HAP-1 (cell line): ENCODE measurements at regions not wholly inside any gene's neighbourhood (a gene's known extent, or its start where the extent isn't known, plus 50 kb on each side); places are given as distances from the start of the nearest gene placed in this dataset.

ENCODE experiments used
- DNase-seq, 2 experiments: peaks; one replicate each; pipeline ENCODE4 v3.0.0-alpha.2; 2016 to 2020; ENCODE audit warnings: low spot score in 2 of 2
- H3K27me3 ChIP-seq: fragments of 250-450 bp; sonication (Bioruptor Pico); 2 replicates; pipeline ENCODE4 v1.5.1; 2020; ENCODE audit warnings: low read depth, mild to moderate bottlenecking, moderate library complexity
- H3K36me3 ChIP-seq: fragments of 250-450 bp; sonication (Bioruptor Pico); replicated peaks from 2 replicates; pipeline ENCODE4 v1.5.1; 2020; ENCODE audit warnings: mild to moderate bottlenecking
- H3K4me1 ChIP-seq: fragments of 250-450 bp; sonication (Bioruptor Pico); 2 replicates; pipeline ENCODE4 v1.5.1; 2020; ENCODE audit warnings: mild to moderate bottlenecking
- H3K4me3 ChIP-seq: fragments of 250-450 bp; sonication (Bioruptor Pico); 2 replicates; pipeline ENCODE4 v1.5.1; 2020; ENCODE audit warnings: mild to moderate bottlenecking, moderate library complexity
- H3K9me3 ChIP-seq: fragments of 250-450 bp; sonication (Bioruptor Pico); 2 replicates; pipeline ENCODE4 v1.5.1; 2020; ENCODE audit warnings: mild to moderate bottlenecking, moderate library complexity
- in situ Hi-C: fragments of 300-500 bp; cut with MboI; formaldehyde crosslinking; loops from 3 replicates; pipeline ENCODE4 v1.14.3; 2020; ENCODE audit warnings: low sequenced_read_pairs, inconsistent platforms, mixed read lengths

DNA sequence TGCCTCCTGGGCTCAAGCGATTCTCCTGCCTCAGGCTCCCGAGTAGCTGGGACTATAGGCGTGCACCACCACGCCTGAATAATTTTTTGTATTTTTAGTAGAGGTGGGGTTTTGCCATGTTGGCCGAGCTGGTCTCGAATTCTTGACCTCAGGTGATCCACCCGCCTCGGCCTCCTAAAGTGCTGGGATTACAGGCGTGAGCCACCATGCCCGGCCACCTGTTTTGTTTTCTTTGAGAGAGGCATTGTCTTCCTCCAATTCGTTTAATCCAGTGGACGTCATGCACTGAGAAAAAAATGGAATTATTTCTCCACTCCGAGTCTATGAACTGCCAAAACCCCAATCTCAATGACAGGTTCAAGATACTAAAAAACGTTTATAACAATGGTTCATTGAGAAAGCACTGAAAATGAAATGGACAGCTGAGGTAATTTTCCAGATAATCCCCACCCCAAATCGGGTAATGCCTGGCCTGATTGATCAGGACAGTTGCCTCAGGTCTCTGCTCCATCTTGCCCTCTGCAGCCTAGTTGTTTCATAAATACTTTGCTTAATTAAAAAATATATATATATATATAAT, 132.7 kb upstream of the PARP11 start:
- Histone ChIP-seq H3K9me3 (no peaks in the 10 kb centered on the region), H3K36me3 (no peaks in the 10 kb centered on the region), H3K4me3 (no peak overlapping the region), H3K27me3 (no peaks in the 10 kb centered on the region), H3K4me1 (no peaks in the 10 kb centered on the region)
- DNase-seq, result no peak
- in situ Hi-C loops, result no loop called here

DNA sequence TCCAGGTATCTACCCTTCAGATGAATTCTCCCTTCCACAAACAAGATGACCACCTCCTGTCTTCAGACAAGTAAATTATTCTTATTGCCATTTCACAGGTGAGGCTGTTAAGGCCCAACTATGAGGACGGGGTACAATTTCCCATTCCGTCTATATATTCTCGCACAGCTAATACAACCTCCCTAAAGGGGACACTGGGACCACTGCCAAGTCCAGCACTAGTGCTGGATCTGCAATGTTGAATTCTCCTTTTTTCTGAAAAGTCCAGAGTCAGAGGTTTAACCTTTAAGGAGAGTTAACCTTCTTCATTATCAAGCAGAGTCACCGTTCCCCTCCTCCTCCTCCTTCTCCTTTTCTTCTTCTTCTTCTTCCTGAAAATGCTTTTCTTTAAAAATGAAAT, 130.4 kb upstream of the PARP11 start:
- H3K27me3 ChIP-seq, result no peaks in the 10 kb centered on the region
- no peaks in the 10 kb centered on the region for H3K36me3 ChIP-seq
- H3K4me1 ChIP-seq, result no peaks in the 10 kb centered on the region
- H3K9me3 ChIP-seq, result no peaks in the 10 kb centered on the region
- in situ Hi-C loops, result no loop called here
- H3K4me3 ChIP-seq, result no peak overlapping the region
- DNase-seq, result no peak

DNA sequence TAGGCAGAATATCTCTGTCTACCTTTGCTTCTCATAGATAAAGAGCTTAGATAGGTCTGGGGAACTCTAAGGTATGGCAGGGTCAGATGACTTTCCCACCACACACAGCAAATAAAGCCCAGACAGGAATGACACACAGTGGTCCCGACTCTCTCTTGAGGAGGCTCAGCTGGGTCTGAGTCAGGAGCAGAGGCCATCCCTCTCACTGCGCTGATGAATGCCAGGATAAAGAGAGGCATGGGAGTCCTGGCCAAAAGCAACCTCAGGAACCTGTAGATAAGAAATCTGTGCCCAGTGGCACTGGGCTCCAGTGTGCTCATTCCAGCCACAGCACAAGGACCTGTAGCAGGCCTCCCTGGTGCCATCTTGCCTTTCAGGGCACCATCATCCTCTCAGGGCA, 129.4 kb upstream of the PARP11 start:
- Histone ChIP-seq H3K9me3 (no peaks in the 10 kb centered on the region), H3K27me3 (no peaks in the 10 kb centered on the region), H3K4me1 (no peaks in the 10 kb centered on the region), H3K4me3 (no peak overlapping the region), H3K36me3 (no peaks in the 10 kb centered on the region)
- in situ Hi-C loops, result no loop called here
- DNase-seq, result no peak

DNA sequence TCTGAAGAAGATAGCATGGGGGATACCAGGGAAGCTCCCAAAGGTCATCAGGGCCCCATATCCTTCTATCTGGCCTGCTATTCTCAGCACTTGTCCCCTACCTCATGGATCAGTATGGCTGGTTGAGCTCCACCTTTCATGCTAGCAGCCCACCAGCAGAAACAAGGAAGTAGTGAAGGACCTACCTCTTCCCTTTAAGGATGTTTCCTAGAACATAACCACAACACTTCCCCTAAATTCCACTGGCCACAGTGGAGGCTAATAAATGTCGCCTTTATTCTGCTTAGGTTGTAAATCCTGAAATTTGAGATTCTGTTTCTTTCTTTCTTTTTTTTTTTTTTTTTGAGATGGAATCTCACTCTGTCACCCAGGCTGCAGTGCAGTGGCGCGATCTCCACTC, 128.6 kb upstream of the PARP11 start:
- no peak overlapping the region for H3K4me3 ChIP-seq
- no peaks in the 10 kb centered on the region for H3K4me1 ChIP-seq
- no peaks in the 10 kb centered on the region for H3K36me3 ChIP-seq
- H3K9me3 ChIP-seq, result no peaks in the 10 kb centered on the region
- no peaks in the 10 kb centered on the region for H3K27me3 ChIP-seq
- DNase-seq, result no peak
- in situ Hi-C loops, result no loop called here

DNA sequence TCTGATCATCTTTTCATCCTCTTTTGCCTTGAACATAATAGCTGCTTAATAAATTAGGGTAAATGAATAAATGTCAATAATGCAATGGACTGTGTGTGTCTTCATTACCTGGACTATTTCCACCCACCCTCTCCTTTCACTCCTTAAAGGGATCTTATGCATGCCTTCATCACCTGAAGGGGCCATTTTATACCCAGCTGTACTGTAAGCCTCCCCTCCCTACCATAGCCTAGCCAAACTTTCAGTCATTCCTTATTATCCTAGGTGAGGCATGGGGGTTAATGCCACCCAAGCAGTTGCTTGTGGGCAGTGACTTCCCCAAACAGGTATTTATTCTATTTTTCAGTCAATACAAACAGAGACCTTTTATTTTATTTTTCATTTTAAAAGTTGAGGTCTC, 127.8 kb upstream of the PARP11 start:
- H3K36me3 ChIP-seq, result no peaks in the 10 kb centered on the region
- no peaks in the 10 kb centered on the region for H3K4me1 ChIP-seq
- H3K27me3 ChIP-seq, result no peaks in the 10 kb centered on the region
- H3K9me3 ChIP-seq, result no peaks in the 10 kb centered on the region
- DNase-seq, result no peak
- in situ Hi-C loops, result no loop called here
- no peak overlapping the region for H3K4me3 ChIP-seq

DNA sequence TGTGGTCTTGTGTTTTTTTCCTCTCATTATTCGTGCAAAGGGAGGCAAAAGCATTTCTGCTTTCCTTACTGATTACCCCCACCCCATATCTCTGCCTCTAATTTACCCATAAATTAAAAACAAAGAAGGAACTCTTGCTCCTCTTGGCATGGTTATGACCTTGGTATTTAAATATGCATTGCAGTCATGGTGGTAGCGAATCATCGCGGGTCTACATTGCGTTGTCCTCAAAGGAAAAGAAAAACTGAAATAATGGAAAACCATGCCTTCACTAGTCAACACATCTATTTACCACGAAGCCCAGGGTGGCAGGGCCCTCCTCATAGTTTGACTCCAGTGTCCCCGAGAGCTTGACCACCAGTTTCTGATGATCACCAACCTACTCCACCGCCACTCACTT, 126.7 kb upstream of the PARP11 start:
- H3K4me3 ChIP-seq, result no peak overlapping the region
- H3K36me3 ChIP-seq, result no peaks in the 10 kb centered on the region
- H3K27me3 ChIP-seq, result no peaks in the 10 kb centered on the region
- H3K9me3 ChIP-seq, result no peaks in the 10 kb centered on the region
- in situ Hi-C loops, result loop anchor here (5.0 to 10.0 kb wide), 2 partner anchors 37 to 275 kb away; partner anchors contain the start of gene CCND2
- no peak for DNase-seq
- H3K4me1 ChIP-seq, result no peaks in the 10 kb centered on the region

DNA sequence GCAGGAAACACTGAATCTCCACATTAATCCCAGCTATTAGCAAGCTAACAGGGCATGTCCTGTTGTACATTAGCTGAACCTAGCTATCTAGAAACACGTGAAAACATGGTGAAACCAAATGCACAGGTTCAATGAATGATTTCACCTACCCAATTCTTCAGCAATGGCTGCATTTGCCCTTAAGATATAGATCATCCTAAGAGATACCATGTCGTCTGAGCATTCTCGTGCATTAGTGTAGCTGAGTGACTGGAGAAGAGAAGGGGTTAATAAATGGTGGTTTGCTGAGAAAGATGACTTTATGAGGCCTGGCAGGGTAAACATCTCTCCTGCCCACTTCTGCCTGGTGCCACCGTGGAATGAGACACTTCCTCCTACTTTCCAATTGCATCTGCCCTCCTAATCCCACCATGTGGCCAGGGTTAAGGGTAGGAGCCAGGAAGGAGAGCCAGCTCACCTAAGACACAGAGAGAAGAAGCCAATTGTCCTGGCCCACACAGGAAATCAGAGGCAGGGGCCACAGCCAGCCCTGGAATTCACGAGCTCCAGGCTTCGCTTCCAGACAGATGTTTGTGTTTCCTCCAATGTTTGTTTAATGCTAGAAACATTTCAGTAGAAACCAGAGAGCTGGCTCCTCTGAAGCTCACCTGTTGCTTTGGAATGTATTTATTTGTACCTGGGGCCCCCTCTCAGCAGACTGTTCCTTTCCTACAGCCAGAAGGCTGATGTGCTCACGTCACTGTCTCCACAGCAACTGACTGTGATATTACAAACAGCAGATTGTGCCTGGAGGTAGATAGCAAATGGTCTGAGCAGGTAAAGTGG, 126.0 kb upstream of the PARP11 start:
- no peak for DNase-seq
- no peaks in the 10 kb centered on the region for H3K36me3 ChIP-seq
- in situ Hi-C loops, result loop anchor here (5.0 to 10.0 kb wide), 2 partner anchors 38 to 276 kb away; partner anchors contain the start of gene CCND2
- H3K4me1 ChIP-seq, result no peaks in the 10 kb centered on the region
- H3K4me3 ChIP-seq, result no peak overlapping the region
- no peaks in the 10 kb centered on the region for H3K27me3 ChIP-seq
- no peaks in the 10 kb centered on the region for H3K9me3 ChIP-seq

DNA sequence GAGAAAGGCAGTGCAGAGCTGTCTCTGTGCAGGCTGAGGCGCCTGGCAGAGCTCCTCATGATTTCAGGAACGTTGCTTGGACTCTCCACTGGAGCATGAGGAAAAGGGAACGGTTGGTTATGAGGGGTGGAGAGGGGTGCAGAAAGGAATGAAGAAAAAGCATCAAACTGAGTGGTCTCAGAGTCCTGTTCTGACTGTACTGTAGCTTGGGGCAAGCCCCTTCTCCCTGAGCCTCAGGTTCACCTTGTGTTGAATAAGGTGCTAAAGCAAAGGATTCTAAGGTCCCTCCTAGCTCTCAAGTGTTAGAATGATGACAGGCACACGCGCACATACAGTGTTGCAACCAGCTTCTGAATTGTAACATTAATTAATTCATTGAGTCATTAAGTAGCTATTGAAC, 125.2 kb upstream of the PARP11 start:
- no peak overlapping the region for H3K4me3 ChIP-seq
- in situ Hi-C loops, result loop anchor here (5.0 to 10.0 kb wide), 2 partner anchors 39 to 276 kb away; partner anchors contain the start of gene CCND2
- no peaks in the 10 kb centered on the region for H3K36me3 ChIP-seq
- no peaks in the 10 kb centered on the region for H3K4me1 ChIP-seq
- H3K27me3 ChIP-seq, result 0 out of 2 replicates have a peak, but pooled peaks cover 3% of the 10 kb centered on the region
- no peaks in the 10 kb centered on the region for H3K9me3 ChIP-seq
- DNase-seq, result no peak

DNA sequence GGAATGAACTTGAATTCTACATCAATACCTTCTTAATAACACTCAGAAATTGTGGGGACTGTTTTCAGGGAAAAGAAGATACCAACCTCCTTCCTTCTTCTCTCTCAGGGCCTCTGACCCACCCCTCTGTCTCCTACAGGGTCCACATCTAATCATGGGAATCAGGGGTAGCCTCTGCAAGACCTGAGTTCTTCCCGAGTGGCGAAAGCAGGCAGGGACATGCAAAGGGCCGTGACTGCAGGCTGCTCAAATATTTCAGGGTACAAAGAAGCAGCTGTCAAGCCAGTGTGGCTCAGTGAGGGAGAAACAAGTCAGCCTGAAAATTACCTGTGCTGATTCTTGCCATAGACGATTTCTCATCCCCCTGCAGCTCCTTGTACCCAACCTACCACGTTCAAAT, 123.1 kb upstream of the PARP11 start:
- in situ Hi-C loops, result loop anchor here (5.0 to 10.0 kb wide), 2 partner anchors 41 to 278 kb away; partner anchors contain the start of gene CCND2
- no peaks in the 10 kb centered on the region for H3K4me1 ChIP-seq

DNA sequence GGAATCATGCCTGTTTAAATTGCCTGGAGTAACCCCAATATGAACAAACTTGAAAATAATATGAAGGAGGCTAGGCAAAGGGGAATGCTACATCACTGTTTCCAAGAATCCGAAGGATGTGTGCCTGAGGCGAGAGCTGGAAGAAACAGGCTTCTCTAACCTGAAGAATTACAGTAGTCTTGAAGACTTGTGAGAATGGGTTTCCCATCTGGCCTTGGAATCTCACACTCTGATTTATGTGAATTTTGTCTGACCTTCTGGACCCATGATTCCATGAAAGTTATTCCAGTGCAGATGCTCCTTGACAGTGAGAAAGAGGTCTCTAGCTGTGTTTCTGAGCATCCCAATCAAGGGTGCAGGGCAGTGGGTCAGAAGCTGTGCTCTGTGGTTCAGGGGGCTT, 122.1 kb upstream of the PARP11 start:
- H3K4me1 ChIP-seq, result no peaks in the 10 kb centered on the region
- DNase-seq, result no peak
- H3K27me3 ChIP-seq, result peaks cover 15% of the 10 kb centered on the region; the same call in 1 of the 2 replicates
- no peaks in the 10 kb centered on the region for H3K9me3 ChIP-seq
- H3K4me3 ChIP-seq, result no peak overlapping the region
- in situ Hi-C loops, result loop anchor here (5.0 to 10.0 kb wide), 2 partner anchors 42 to 279 kb away; partner anchors contain the start of gene CCND2
- no peaks in the 10 kb centered on the region for H3K36me3 ChIP-seq

More for the DNA sequence above, 123.1 kb upstream of the PARP11 start:
- no peaks in the 10 kb centered on the region for H3K9me3 ChIP-seq
- no peak for DNase-seq
- H3K27me3 ChIP-seq, result peaks cover 15% of the 10 kb centered on the region; the same call in 1 of the 2 replicates
- no peaks in the 10 kb centered on the region for H3K36me3 ChIP-seq
- no peak overlapping the region for H3K4me3 ChIP-seq

DNA sequence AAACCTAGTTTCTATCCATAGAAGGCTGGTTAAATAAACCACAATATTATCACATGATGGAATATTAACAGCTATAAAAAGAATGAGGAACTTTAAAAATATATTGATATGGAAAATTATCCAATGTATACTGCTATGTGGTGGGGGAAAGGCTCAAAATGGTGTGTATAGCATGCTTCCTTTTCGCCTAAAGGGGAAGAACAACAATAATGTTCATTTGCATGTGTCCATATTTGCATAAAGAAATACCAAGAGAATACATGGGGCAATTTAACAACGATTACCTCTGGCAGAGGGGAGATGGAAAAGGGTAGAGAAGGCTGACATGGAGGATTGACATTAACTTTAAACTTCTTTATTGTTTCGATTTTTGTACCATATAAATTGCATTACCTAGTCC, 121.3 kb upstream of the PARP11 start:
- in situ Hi-C loops, result loop anchor here (10.0 kb wide), 1 partner anchor 280 kb away; the partner anchor contains the start of gene CCND2
- Histone ChIP-seq H3K4me1 (no peaks in the 10 kb centered on the region), H3K36me3 (no peaks in the 10 kb centered on the region), H3K27me3 (peaks cover 15% of the 10 kb centered on the region; the same call in 1 of the 2 replicates), H3K9me3 (no peaks in the 10 kb centered on the region), H3K4me3 (no peak overlapping the region)
- no peak for DNase-seq

DNA sequence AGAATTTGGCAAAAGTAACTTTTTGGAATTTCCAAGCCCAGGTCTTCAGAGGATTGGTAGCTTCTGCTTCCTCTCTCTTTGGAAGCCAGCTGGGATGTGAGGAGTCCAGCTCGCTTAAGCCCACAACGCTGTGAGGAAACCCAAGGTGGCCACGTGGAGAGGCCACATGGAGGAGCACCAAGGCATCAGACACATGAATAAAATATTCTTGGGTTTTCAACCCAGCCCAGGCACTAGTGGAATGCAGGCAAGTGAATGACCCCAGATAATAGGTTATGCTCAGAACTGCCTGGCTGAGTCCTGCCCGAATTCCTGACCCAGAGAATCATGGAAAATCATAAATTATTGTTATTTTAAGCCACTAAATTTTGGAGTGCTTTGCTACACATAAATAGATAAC, 119.7 kb upstream of the PARP11 start:
- in situ Hi-C loops, result loop anchor here (10.0 kb wide), 1 partner anchor 282 kb away; the partner anchor contains the start of gene CCND2
- no peak overlapping the region for H3K4me3 ChIP-seq
- peaks cover 15% of the 10 kb centered on the region; the same call in 1 of the 2 replicates for H3K27me3 ChIP-seq
- no peaks in the 10 kb centered on the region for H3K36me3 ChIP-seq
- no peaks in the 10 kb centered on the region for H3K4me1 ChIP-seq
- H3K9me3 ChIP-seq, result no peaks in the 10 kb centered on the region
- DNase-seq, result no peak

DNA sequence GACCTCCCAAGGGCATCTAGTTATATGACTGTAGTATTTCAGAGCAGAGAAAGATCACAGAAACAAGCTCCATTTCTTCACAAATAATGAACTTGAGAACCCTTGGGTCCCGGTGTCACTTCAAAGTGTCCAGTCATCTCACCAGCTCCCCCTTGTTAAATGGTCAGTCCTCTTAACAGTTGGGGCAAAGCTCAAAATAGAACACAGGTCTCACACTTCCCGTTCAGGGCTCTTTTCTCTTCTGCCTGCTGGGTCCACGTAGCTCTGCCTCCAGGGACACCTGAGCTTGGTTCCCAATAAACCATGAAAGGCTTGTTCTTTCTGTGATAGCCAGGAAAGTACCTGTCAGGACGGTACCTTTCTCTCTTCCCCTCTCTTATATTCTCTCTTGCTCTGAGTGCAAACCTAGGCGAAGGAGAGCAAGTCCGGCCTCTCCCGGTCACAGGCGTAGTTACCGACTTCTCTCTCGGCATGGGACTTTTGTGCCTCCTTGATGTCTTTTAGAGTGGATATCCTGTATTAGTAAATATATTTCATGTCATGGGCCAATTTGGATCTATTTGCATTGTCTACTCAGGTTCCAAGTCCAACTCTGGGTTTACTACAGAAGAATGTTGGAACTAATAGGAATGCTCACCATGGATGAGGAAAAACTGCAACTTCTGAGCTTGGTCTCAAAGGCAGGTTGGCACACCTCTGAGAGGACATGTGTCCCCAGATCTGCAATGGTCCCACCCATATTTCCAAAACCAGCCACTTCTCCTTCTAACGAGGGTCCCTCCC, 118.8 kb upstream of the PARP11 start:
- no peak overlapping the region for H3K4me3 ChIP-seq
- H3K27me3 ChIP-seq, result peaks cover 15% of the 10 kb centered on the region; the same call in 1 of the 2 replicates
- DNase-seq, result no peak
- no peaks in the 10 kb centered on the region for H3K36me3 ChIP-seq
- no peaks in the 10 kb centered on the region for H3K4me1 ChIP-seq
- no peaks in the 10 kb centered on the region for H3K9me3 ChIP-seq
- in situ Hi-C loops, result loop anchor here (10.0 kb wide), 1 partner anchor 283 kb away; the partner anchor contains the start of gene CCND2
